ENCODE measurements at regions not wholly inside any gene's neighbourhood (a gene's known extent, or its start where the extent isn't known, plus 50 kb on each side); places are given as distances from the start of the nearest gene placed in this dataset.

DNA sequence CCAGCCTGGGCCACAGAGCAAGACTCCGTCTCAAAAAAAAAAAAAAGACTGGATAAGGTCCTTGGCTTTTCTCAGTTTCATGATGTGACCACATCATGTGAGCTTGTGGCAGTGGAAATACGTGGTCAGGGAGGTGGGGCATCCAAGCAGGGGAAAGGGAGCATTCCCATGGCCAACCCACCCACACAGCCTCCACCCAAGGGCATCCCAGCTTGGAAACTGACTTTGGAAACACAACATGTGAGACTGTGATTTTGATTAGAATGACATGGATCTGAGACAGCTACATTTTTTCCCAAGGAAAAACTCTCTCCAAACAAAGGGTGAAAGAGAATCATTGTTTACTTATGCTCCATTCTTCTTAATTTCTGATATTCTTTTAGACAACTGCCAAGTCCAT lies 405.0 kb upstream of the ZNF507 start:
- Histone ChIP-seq H3K4me3 (no peak overlapping the region), H3K27ac (no peak overlapping the region), H3K4me1 (no peaks in the 10 kb centered on the region), H3K9me3 (no peaks in the 10 kb centered on the region), H3K27me3 (no peaks in the 10 kb centered on the region), H3K36me3 (no peaks in the 10 kb centered on the region)
- no peak for DNase-seq
- no peak for TF ChIP-seq POLR2AphosphoS5 (IDR thresholded peaks at IDR 0.05)
- no peak for TF ChIP-seq POLR2A (IDR thresholded peaks at IDR 0.05)
- TF ChIP-seq, protein P1, sequence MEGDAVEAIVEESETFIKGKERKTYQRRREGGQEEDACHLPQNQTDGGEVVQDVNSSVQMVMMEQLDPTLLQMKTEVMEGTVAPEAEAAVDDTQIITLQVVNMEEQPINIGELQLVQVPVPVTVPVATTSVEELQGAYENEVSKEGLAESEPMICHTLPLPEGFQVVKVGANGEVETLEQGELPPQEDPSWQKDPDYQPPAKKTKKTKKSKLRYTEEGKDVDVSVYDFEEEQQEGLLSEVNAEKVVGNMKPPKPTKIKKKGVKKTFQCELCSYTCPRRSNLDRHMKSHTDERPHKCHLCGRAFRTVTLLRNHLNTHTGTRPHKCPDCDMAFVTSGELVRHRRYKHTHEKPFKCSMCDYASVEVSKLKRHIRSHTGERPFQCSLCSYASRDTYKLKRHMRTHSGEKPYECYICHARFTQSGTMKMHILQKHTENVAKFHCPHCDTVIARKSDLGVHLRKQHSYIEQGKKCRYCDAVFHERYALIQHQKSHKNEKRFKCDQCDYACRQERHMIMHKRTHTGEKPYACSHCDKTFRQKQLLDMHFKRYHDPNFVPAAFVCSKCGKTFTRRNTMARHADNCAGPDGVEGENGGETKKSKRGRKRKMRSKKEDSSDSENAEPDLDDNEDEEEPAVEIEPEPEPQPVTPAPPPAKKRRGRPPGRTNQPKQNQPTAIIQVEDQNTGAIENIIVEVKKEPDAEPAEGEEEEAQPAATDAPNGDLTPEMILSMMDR (IDR thresholded peaks at IDR 0.05) = no peak
- TF ChIP-seq EP300 (IDR thresholded peaks at IDR 0.05; ENCODE audit: low read depth) = no peak
- in situ Hi-C loops (cut with MboI; ENCODE audit: low pct_ligation_motif_present in 1 of 4, low pct_unique_long_range_greater_than_20kb in 1 of 4, low sequenced_read_pairs in 3 of 4) (no loop called here), intact Hi-C loops (cut with DNase I; ENCODE audit: low total_unique reads) (no loop called here)
- WGBS, 2 donors (ENCODE audit: low coverage in 1 of 2) = 73% methylated on average over 2 of the region's 2 CpGs

DNA sequence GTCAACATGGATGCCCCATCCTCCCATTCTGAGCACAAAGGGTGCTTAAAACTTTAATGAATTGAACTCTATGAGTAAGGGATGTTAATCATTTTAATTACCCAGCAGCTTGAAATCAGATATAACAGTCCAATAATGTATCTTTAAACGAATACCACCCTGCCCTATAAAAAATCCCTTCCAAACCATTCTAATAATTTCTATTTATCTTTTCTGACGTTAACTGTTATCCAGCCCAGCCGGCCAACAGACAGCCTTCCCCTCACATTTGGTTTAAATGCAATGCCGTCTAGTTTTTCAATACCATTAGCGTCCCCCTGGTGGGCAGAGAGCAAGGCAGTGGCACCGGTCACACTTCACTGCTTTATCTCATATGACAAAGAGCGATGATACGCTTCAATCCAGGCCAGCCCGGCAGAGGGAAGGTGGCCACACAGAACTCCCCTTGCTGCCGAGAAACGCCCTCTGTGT lies 402.2 kb upstream of the ZNF507 start:
- Histone ChIP-seq H3K27ac (no peak overlapping the region), H3K4me1 (no peaks in the 10 kb centered on the region), H3K9me3 (no peaks in the 10 kb centered on the region), H3K4me3 (no peak overlapping the region), H3K27me3 (no peaks in the 10 kb centered on the region), H3K36me3 (no peaks in the 10 kb centered on the region)
- intact Hi-C loops (cut with DNase I; ENCODE audit: low total_unique reads) = no loop called here
- WGBS, 2 donors (ENCODE audit: low coverage in 1 of 2) = 43 to 44% methylated on average over 5 to 11 of the region's 11 CpGs
- in situ Hi-C loops (cut with MboI; ENCODE audit: low pct_ligation_motif_present in 1 of 4, low pct_unique_long_range_greater_than_20kb in 1 of 4, low sequenced_read_pairs in 3 of 4) = no loop called here
- TF ChIP-seq, protein P1 (IDR thresholded peaks at IDR 0.05) = no peak
- no peak for TF ChIP-seq EP300 (IDR thresholded peaks at IDR 0.05; ENCODE audit: low read depth)
- no peak for TF ChIP-seq POLR2A (IDR thresholded peaks at IDR 0.05)
- TF ChIP-seq POLR2AphosphoS5 (IDR thresholded peaks at IDR 0.05) = no peak
- no peak for DNase-seq

DNA sequence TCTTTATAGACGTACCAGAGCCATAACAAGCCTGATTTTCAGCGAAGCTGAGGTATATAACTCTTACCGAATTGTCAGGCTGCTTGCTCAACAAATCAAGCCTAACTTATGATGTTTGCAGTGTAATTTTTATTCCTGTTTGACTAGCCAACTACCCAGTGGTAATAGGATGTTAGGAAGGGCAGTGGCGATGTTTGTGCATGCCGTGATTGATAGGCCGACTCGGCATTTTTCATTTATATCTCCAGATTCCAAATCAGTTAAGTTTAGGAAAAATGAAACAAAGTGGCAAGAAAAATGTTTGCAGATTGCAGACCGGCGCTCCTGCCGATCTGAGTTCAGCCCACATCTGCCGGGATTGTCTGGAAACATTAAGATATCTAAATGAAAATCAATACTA lies 401.6 kb upstream of the ZNF507 start:
- Histone ChIP-seq H3K36me3 (no peaks in the 10 kb centered on the region), H3K4me1 (no peaks in the 10 kb centered on the region), H3K27me3 (no peaks in the 10 kb centered on the region), H3K4me3 (no peak overlapping the region), H3K27ac (no peak overlapping the region), H3K9me3 (no peaks in the 10 kb centered on the region)
- intact Hi-C loops (cut with DNase I; ENCODE audit: low total_unique reads) = no loop called here
- no peak for TF ChIP-seq EP300 (IDR thresholded peaks at IDR 0.05; ENCODE audit: low read depth)
- TF ChIP-seq, protein P1 (IDR thresholded peaks at IDR 0.05) = no peak
- no peak for TF ChIP-seq POLR2AphosphoS5 (IDR thresholded peaks at IDR 0.05)
- no peak for TF ChIP-seq POLR2A (IDR thresholded peaks at IDR 0.05)
- in situ Hi-C loops (cut with MboI; ENCODE audit: low pct_ligation_motif_present in 1 of 4, low pct_unique_long_range_greater_than_20kb in 1 of 4, low sequenced_read_pairs in 3 of 4) = no loop called here
- DNase-seq = no peak
- WGBS, 2 donors (ENCODE audit: low coverage in 1 of 2) = 56 to 62% methylated on average over 7 to 11 of the region's 11 CpGs

DNA sequence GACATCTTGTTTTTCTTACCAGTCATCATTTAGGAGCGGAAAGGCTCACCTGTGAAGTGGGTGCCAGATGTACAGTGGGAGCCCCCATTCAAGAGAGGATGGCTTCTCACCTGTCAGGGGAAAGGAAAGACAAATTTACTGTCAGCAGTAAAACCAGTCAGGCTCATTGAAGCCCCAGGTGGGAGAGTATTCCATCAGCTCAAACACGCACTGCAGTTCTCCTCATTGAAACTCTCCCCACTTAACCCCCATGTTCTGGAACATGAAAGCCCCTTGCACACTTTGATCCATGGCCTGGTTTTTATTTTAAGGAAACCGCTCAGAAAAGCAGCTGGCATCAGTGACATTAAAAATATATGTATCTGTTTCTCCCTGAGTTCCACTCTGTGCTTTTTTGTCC lies 401.1 kb upstream of the ZNF507 start:
- DNase-seq = no peak

DNA sequence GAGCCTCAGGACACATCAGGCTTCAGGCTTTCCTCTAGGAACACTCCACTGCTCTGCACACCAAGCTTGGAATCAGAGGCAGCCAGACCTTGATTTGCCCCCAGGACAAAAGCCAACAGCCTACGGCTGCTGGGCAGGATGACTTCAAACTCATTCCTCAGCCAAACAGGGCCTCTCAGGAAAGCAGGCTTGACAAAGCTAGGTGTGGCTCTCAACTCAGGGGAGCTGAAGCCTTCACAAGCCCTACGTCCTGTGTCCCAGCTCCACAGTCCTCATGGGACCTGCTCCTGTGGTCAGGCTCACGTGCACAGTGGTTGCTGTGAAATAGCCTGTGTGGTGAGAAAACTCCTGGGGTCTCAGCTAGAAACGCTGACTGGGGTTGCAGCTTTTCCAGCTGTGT lies 398.9 kb upstream of the ZNF507 start:
- in situ Hi-C loops (cut with MboI; ENCODE audit: low pct_ligation_motif_present in 1 of 4, low pct_unique_long_range_greater_than_20kb in 1 of 4, low sequenced_read_pairs in 3 of 4) = no loop called here

More for the DNA sequence above, 401.1 kb upstream of the ZNF507 start:
- 76% methylated on average over 3 of the region's 3 CpGs; no CpG with 5 or more reads in 1 of the 2 donors for WGBS, 2 donors (ENCODE audit: low coverage in 1 of 2)
- H3K9me3 ChIP-seq = no peaks in the 10 kb centered on the region
- intact Hi-C loops (cut with DNase I; ENCODE audit: low total_unique reads) (no loop called here), in situ Hi-C loops (cut with MboI; ENCODE audit: low pct_ligation_motif_present in 1 of 4, low pct_unique_long_range_greater_than_20kb in 1 of 4, low sequenced_read_pairs in 3 of 4) (no loop called here)
- TF ChIP-seq EP300 (IDR thresholded peaks at IDR 0.05; ENCODE audit: low read depth) (no peak), POLR2AphosphoS5 (IDR thresholded peaks at IDR 0.05) (no peak)
- no peak overlapping the region for H3K27ac ChIP-seq
- H3K4me3 ChIP-seq = no peak overlapping the region
- H3K36me3 ChIP-seq = no peaks in the 10 kb centered on the region
- no peaks in the 10 kb centered on the region for H3K27me3 ChIP-seq
- H3K4me1 ChIP-seq = no peaks in the 10 kb centered on the region

More for the DNA sequence above, 398.9 kb upstream of the ZNF507 start:
- DNase-seq = no peak
- H3K9me3 ChIP-seq = no peaks in the 10 kb centered on the region
- no peaks in the 10 kb centered on the region for H3K27me3 ChIP-seq
- TF ChIP-seq POLR2A (IDR thresholded peaks at IDR 0.05) (no peak), EP300 (IDR thresholded peaks at IDR 0.05; ENCODE audit: low read depth) (no peak), POLR2AphosphoS5 (IDR thresholded peaks at IDR 0.05) (no peak)
- TF ChIP-seq, protein P1 (IDR thresholded peaks at IDR 0.05) = no peak
- intact Hi-C loops (cut with DNase I; ENCODE audit: low total_unique reads) = no loop called here
- H3K4me1 ChIP-seq = no peaks in the 10 kb centered on the region
- H3K4me3 ChIP-seq = no peak overlapping the region
- no peaks in the 10 kb centered on the region for H3K36me3 ChIP-seq
- H3K27ac ChIP-seq = no peak overlapping the region
- 45% methylated on average over 4 of the region's 4 CpGs; no CpG with 5 or more reads in 1 of the 2 donors for WGBS, 2 donors (ENCODE audit: low coverage in 1 of 2)

All from transverse colon (tissue), 4 donors.